ENCODE measurements at regions not wholly inside any gene's neighbourhood (a gene's known extent, or its start where the extent isn't known, plus 50 kb on each side); places are given as distances from the start of the nearest gene placed in this dataset.

DNA sequence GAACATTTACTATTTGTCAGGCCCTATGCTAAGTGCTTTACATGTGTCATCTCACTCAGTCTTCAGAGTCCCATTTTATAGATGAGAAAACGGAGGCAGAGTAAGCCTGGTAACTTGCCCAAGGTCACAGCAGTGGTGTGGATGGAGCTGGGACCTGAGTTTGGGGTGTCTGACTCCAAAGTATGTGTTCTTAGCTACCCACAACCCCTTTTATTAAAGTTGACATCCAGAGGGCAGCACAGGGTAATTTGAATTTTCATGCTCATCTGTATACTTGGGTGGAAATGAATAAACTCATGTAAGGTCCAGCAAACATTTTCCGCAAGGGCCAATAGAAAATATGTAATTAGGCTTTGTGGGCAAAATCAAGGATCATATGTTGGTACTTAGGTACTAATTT, 93.4 kb upstream of the SLC25A48 start:
- no TSS peak for BruUV-seq (replicated peaks)
- TF ChIP-seq, protein P1, sequence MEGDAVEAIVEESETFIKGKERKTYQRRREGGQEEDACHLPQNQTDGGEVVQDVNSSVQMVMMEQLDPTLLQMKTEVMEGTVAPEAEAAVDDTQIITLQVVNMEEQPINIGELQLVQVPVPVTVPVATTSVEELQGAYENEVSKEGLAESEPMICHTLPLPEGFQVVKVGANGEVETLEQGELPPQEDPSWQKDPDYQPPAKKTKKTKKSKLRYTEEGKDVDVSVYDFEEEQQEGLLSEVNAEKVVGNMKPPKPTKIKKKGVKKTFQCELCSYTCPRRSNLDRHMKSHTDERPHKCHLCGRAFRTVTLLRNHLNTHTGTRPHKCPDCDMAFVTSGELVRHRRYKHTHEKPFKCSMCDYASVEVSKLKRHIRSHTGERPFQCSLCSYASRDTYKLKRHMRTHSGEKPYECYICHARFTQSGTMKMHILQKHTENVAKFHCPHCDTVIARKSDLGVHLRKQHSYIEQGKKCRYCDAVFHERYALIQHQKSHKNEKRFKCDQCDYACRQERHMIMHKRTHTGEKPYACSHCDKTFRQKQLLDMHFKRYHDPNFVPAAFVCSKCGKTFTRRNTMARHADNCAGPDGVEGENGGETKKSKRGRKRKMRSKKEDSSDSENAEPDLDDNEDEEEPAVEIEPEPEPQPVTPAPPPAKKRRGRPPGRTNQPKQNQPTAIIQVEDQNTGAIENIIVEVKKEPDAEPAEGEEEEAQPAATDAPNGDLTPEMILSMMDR (IDR thresholded peaks at IDR 0.05) = no peak; the same call in 1 of the 2 replicates
- TF ChIP-seq SIN3A (IDR thresholded peaks at IDR 0.05; ENCODE audit: borderline replicate concordance, insufficient read depth, low read depth, low read length) = no peak
- no peak for TF ChIP-seq TCF7L2 (IDR thresholded peaks at IDR 0.05; ENCODE audit: low read depth, low read length)
- TF ChIP-seq, protein P2, sequence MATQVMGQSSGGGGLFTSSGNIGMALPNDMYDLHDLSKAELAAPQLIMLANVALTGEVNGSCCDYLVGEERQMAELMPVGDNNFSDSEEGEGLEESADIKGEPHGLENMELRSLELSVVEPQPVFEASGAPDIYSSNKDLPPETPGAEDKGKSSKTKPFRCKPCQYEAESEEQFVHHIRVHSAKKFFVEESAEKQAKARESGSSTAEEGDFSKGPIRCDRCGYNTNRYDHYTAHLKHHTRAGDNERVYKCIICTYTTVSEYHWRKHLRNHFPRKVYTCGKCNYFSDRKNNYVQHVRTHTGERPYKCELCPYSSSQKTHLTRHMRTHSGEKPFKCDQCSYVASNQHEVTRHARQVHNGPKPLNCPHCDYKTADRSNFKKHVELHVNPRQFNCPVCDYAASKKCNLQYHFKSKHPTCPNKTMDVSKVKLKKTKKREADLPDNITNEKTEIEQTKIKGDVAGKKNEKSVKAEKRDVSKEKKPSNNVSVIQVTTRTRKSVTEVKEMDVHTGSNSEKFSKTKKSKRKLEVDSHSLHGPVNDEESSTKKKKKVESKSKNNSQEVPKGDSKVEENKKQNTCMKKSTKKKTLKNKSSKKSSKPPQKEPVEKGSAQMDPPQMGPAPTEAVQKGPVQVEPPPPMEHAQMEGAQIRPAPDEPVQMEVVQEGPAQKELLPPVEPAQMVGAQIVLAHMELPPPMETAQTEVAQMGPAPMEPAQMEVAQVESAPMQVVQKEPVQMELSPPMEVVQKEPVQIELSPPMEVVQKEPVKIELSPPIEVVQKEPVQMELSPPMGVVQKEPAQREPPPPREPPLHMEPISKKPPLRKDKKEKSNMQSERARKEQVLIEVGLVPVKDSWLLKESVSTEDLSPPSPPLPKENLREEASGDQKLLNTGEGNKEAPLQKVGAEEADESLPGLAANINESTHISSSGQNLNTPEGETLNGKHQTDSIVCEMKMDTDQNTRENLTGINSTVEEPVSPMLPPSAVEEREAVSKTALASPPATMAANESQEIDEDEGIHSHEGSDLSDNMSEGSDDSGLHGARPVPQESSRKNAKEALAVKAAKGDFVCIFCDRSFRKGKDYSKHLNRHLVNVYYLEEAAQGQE (IDR thresholded peaks at IDR 0.05; ENCODE audit: insufficient read depth in 1 of 2, low read depth in 2 of 2, low read length in 1 of 2) = no peak
- TF ChIP-seq POLR2AphosphoS5 (IDR thresholded peaks at IDR 0.05; ENCODE audit: low read depth, low read length) = no peak
- DNase-seq (ENCODE audit: low read depth, low spot score) = no peak
- intact Hi-C loops (cut with micrococcal nuclease; ENCODE audit: unreplicated experiment) (loop anchor here (5.0 kb wide), 1 partner anchor 91 kb away; the partner anchor contains the start of gene SLC25A48), in situ Hi-C loops (cut with HindIII; ENCODE audit: low pct_unique_long_range_greater_than_20kb, low sequenced_read_pairs) (no loop called here)
- ChIA-PET CTCF (interaction anchor here (0.6 kb wide), 2 partner anchors 232 to 390 kb away, joined by 3 to 4 read pairs; no protein-coding TSS in a partner anchor), POLR2A (no interaction called here)
- Histone ChIP-seq H3K27ac (ENCODE audit: low read length) (no peak overlapping the region), H3K36me3 (ENCODE audit: control insufficient read depth, insufficient read depth, low read length) (no peaks in the 10 kb centered on the region), H3K9me3 (ENCODE audit: control insufficient read depth, insufficient read depth, low read depth, low read length) (no peaks in the 10 kb centered on the region), H3K4me3 (ENCODE audit: low read depth in 2 of 2, low read length in 2 of 2) (no peak overlapping the region), H3K4me1 (ENCODE audit: control insufficient read depth, insufficient read depth, low read length) (no peaks in the 10 kb centered on the region), H3K27me3 (ENCODE audit: control insufficient read depth, insufficient read depth, low read length) (no peaks in the 10 kb centered on the region)
- ATAC-seq = no peak

DNA sequence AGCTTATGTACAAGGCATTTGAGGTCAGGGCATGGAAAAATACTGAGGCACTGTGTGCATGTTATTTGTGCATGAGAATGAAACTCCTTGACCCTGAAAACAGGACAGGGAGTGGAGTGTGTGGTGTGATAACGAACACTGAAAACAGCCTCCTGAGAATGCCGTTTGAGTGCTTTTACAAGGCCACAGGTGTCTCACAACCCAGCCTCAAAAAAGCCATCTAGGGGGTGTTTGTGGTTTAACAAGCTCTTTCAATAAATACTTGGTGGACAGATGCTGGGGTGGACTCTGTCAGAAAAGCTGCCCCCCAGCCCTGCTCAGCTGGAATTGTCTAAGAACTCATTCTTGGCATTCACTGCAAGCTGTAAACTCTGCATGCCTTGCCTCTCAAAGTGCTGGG, 94.0 kb upstream of the SLC25A48 start:
- ChIA-PET CTCF (interaction anchor here (0.6 kb wide), 2 partner anchors 232 to 389 kb away, joined by 3 to 4 read pairs; no protein-coding TSS in a partner anchor), POLR2A (no interaction called here)
- no TSS peak for BruUV-seq (replicated peaks)
- Histone ChIP-seq H3K27ac (ENCODE audit: low read length) (no peak overlapping the region), H3K9me3 (ENCODE audit: control insufficient read depth, insufficient read depth, low read depth, low read length) (no peaks in the 10 kb centered on the region), H3K4me1 (ENCODE audit: control insufficient read depth, insufficient read depth, low read length) (no peaks in the 10 kb centered on the region), H3K36me3 (ENCODE audit: control insufficient read depth, insufficient read depth, low read length) (no peaks in the 10 kb centered on the region), H3K27me3 (ENCODE audit: control insufficient read depth, insufficient read depth, low read length) (no peaks in the 10 kb centered on the region; the same call in 1 of the 2 replicates), H3K4me3 (ENCODE audit: low read depth in 2 of 2, low read length in 2 of 2) (no peak overlapping the region)
- ATAC-seq (no peak), DNase-seq (ENCODE audit: low read depth, low spot score) (no peak)
- in situ Hi-C loops (cut with HindIII; ENCODE audit: low pct_unique_long_range_greater_than_20kb, low sequenced_read_pairs) = no loop called here
- intact Hi-C loops (cut with micrococcal nuclease; ENCODE audit: unreplicated experiment) = loop anchor here (5.0 kb wide), 1 partner anchor 92 kb away; the partner anchor contains the start of gene SLC25A48
- TF ChIP-seq TCF7L2 (IDR thresholded peaks at IDR 0.05; ENCODE audit: low read depth, low read length) (no peak), POLR2AphosphoS5 (IDR thresholded peaks at IDR 0.05; ENCODE audit: low read depth, low read length) (no peak), SIN3A (IDR thresholded peaks at IDR 0.05; ENCODE audit: borderline replicate concordance, insufficient read depth, low read depth, low read length) (no peak)
- TF ChIP-seq, protein P2 (IDR thresholded peaks at IDR 0.05; ENCODE audit: insufficient read depth in 1 of 2, low read depth in 2 of 2, low read length in 1 of 2) = no peak
- TF ChIP-seq, protein P1 (IDR thresholded peaks at IDR 0.05) = no peak

Measured in Panc1 (cell line).